ENCODE measurements at regions not wholly inside any gene's neighbourhood (a gene's known extent, or its start where the extent isn't known, plus 50 kb on each side); places are given as distances from the start of the nearest gene placed in this dataset.

DNA sequence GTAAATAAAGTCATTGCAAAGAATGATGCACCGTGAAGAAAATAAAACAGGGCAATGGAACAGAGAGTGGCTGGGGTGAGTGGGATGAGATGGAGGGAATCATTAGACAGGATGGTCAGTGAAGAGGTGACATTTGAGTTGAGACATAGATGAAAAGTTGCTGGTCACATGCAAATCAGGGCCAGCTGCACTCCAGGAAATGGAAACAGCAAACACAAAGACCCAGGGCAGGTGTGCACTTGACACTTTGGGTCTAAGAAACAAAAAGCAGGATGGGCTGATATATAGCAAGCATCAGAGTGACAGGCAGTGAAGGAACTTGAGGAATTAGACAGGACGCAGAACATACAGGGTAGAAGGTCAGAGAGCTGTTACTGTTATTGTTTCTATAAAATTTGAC lies 171.5 kb upstream of the RIPOR2 start:
- TF ChIP-seq, protein P1, sequence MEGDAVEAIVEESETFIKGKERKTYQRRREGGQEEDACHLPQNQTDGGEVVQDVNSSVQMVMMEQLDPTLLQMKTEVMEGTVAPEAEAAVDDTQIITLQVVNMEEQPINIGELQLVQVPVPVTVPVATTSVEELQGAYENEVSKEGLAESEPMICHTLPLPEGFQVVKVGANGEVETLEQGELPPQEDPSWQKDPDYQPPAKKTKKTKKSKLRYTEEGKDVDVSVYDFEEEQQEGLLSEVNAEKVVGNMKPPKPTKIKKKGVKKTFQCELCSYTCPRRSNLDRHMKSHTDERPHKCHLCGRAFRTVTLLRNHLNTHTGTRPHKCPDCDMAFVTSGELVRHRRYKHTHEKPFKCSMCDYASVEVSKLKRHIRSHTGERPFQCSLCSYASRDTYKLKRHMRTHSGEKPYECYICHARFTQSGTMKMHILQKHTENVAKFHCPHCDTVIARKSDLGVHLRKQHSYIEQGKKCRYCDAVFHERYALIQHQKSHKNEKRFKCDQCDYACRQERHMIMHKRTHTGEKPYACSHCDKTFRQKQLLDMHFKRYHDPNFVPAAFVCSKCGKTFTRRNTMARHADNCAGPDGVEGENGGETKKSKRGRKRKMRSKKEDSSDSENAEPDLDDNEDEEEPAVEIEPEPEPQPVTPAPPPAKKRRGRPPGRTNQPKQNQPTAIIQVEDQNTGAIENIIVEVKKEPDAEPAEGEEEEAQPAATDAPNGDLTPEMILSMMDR (conservative IDR thresholded peaks at IDR 0.05): no peak
- no peak overlapping the region for H3K27ac ChIP-seq

- no peak overlapping the region for H3K27ac ChIP-seq
- TF ChIP-seq, protein P1 (conservative IDR thresholded peaks at IDR 0.05): no peak
These were observed 167.4 kb upstream of the CARMIL1 start for GRCh38 chr6:25111782-25112181.

DNA sequence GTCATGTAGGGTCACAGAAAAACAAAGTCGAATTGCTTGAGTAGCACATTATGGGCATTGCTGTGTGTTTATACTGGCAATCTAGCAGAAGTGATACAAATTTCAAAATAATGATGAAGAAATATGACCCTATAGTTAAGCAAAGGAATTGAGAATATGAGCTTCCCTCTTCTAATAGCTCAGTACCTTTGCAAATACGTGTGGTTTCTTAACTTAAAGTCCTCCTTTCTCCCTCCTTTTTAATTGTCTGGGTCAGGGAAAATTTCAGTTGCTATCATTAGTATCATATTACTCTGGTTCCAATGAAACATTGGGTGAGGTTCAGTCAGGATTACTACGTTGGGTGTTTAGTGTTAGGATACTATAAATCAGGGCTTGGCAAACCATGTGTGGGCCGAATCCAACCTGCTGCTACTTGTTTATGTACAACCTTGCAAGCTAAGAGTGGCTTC lies 166.8 kb upstream of the CARMIL1 start:
- TF ChIP-seq, protein P1 (conservative IDR thresholded peaks at IDR 0.05): no peak

DNA sequence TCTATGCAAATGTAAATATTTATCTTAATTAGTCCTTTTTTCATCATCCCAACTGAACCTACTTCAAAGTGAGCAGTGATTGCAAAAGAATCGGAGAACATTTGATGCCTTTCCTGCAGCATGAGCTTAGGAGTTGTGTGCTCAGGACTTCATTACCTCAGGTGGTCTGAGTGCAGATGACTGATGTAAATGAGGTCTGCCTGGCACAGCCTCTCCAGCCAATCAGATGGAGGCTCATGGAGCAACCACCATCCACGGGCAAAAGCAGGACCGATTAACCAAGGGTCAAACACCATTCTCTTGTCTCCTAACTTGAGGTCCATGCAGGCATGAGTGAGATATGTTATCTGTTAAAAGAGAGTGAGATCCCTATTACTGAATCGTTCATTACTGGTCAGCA lies 165.7 kb upstream of the CARMIL1 start:
- TF ChIP-seq, protein P1 (conservative IDR thresholded peaks at IDR 0.05): no peak
- no peak overlapping the region for H3K27ac ChIP-seq

More for the DNA sequence above, 166.8 kb upstream of the CARMIL1 start:
- H3K27ac ChIP-seq: no peak overlapping the region

DNA sequence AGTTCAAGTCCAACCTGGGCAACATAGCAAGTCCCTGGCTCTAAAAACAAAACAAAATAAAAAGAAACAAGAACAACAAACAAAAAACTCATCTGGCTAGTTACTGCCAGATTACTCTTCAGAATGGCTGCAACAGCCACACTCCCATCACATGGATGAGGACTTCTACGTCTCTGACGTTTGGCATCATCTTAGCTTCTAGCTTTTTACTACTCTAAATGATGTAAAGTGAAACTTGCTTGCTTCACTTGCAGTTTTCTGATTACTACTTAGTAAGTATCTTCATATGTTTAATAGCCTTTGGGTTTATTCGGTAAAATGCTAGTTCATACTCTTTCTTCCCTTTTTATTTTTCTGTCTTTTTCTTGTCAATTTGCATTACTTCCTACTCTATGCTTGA lies 161.1 kb upstream of the CARMIL1 start:
- TF ChIP-seq, protein P1 (conservative IDR thresholded peaks at IDR 0.05): no peak

GRCh38 chr6:25121186-25121585 lies 158.0 kb upstream of the CARMIL1 start:
- peak overlapping the region; percentile 75 for H3K27ac ChIP-seq
- TF ChIP-seq, protein P1 (conservative IDR thresholded peaks at IDR 0.05): no peak

More for the DNA sequence above, 161.1 kb upstream of the CARMIL1 start:
- H3K27ac ChIP-seq: no peak overlapping the region

DNA sequence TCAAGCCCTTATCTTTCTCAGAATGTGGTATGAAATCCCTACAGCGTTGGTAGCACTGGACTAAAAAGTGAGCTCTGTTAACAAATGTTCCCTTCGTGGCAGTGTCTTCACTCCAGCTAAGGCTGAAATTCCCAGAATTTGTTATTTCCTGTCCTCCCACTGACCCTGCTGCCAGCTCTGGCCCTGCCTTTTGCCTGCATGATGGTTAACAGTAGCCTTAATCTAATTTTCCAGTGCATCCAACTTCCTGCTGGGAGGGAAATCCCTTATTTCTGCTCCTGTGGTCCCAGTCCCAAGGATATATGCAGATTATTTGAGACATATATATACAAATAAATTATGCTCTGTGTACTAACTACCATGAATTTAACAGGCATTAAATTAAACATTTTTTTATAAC lies 157.2 kb upstream of the CARMIL1 start:
- TF ChIP-seq, protein P1 (conservative IDR thresholded peaks at IDR 0.05): no peak
- peak overlapping the region; percentile 75 for H3K27ac ChIP-seq

Measured in VCaP (cell line).